Upper lobe of left lung (tissue), 4 donors: ENCODE measurements at regions not wholly inside any gene's neighbourhood (a gene's known extent, or its start where the extent isn't known, plus 50 kb on each side); places are given as distances from the start of the nearest gene placed in this dataset.

Experiments used
- CTCF ChIP-seq, 6 experiments: fragments of 450-650 bp in 4 of 6; fragments of 200-600 bp in 2 of 6; sonication (generic) in 2 of 6; IDR thresholded peaks; one replicate each; pipeline ENCODE4 v1.5.1; 2016 to 2019; ENCODE audit warnings: antibody characterized with exemption in 6 of 6
- EP300 ChIP-seq, 4 donors: sonication (generic); formaldehyde crosslinking; IDR thresholded peaks; one replicate each; pipeline ENCODE4 v1.5.1; 2017; ENCODE audit warnings: antibody characterized with exemption in 4 of 4, control low read depth in 2 of 4
- POLR2A ChIP-seq, 4 donors: fragments of 450-650 bp; IDR thresholded peaks; one replicate each; pipeline ENCODE4 v1.5.1; 2016 to 2017; ENCODE audit warnings: antibody characterized with exemption in 4 of 4, mild to moderate bottlenecking in 2 of 4
- POLR2AphosphoS5 ChIP-seq, 2 donors: sonication (generic); formaldehyde crosslinking; IDR thresholded peaks; one replicate each; pipeline ENCODE4 v1.5.1; 2017; ENCODE audit warnings: antibody characterized with exemption in 2 of 2

- no peak for TF ChIP-seq POLR2A (IDR thresholded peaks at IDR 0.05)
- no peak for TF ChIP-seq CTCF (IDR thresholded peaks at IDR 0.05)
- TF ChIP-seq POLR2AphosphoS5 (IDR thresholded peaks at IDR 0.05), result no peak
- TF ChIP-seq EP300 (IDR thresholded peaks at IDR 0.05), result no peak
Observed at GRCh38 chr17:53141731-53142130, 681.0 kb upstream of the KIF2B start.
